GM13977 (cell line): ENCODE measurements at regions not wholly inside any gene's neighbourhood (a gene's known extent, or its start where the extent isn't known, plus 50 kb on each side); places are given as distances from the start of the nearest gene placed in this dataset.

ENCODE experiments used
- DNase-seq: peaks from one replicate; pipeline ENCODE4 v3.0.0; 2012; ENCODE audit warnings: low spot score
- in situ Hi-C: fragments of 300-500 bp; cut with MboI; formaldehyde crosslinking; loops from one replicate; pipeline ENCODE4 v1.12.0; 2022; ENCODE audit warnings: low sequenced_read_pairs, low pct_unique_long_range_greater_than_20kb, mixed read lengths, inconsistent platforms; ENCODE audit not compliant: unreplicated experiment
- TF ChIP-seq, protein P1 (sequence below): IDR thresholded peaks from 2 replicates; pipeline ENCODE4 v1.5.1; 2012; ENCODE audit warnings: mild to moderate bottlenecking, control low read depth; ENCODE audit not compliant: insufficient read depth; ENCODE audit errors: extremely low read depth, missing control alignments

DNA sequence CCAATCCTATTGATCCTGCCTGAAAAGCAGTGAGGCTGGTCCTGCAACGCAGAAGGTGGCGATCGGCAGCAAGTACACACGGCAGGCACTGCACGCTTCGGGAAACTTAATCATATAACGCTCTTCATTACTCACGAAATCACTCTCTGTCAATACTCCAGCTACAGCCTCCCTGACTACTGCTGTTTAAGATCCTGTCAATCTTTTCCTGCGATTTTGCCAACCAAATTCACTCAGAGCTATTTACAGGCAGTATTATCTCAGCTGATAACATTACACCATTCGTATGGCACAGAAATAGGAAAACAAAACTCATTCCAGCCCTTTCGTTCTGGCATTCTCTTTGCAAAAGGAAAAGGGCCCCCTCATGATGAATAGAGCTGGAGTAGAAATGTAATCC lies 262.4 kb upstream of the CDH8 start:
- in situ Hi-C loops, result no loop called here
- no peak for DNase-seq
- TF ChIP-seq, protein P1, sequence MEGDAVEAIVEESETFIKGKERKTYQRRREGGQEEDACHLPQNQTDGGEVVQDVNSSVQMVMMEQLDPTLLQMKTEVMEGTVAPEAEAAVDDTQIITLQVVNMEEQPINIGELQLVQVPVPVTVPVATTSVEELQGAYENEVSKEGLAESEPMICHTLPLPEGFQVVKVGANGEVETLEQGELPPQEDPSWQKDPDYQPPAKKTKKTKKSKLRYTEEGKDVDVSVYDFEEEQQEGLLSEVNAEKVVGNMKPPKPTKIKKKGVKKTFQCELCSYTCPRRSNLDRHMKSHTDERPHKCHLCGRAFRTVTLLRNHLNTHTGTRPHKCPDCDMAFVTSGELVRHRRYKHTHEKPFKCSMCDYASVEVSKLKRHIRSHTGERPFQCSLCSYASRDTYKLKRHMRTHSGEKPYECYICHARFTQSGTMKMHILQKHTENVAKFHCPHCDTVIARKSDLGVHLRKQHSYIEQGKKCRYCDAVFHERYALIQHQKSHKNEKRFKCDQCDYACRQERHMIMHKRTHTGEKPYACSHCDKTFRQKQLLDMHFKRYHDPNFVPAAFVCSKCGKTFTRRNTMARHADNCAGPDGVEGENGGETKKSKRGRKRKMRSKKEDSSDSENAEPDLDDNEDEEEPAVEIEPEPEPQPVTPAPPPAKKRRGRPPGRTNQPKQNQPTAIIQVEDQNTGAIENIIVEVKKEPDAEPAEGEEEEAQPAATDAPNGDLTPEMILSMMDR, result no peak

DNA sequence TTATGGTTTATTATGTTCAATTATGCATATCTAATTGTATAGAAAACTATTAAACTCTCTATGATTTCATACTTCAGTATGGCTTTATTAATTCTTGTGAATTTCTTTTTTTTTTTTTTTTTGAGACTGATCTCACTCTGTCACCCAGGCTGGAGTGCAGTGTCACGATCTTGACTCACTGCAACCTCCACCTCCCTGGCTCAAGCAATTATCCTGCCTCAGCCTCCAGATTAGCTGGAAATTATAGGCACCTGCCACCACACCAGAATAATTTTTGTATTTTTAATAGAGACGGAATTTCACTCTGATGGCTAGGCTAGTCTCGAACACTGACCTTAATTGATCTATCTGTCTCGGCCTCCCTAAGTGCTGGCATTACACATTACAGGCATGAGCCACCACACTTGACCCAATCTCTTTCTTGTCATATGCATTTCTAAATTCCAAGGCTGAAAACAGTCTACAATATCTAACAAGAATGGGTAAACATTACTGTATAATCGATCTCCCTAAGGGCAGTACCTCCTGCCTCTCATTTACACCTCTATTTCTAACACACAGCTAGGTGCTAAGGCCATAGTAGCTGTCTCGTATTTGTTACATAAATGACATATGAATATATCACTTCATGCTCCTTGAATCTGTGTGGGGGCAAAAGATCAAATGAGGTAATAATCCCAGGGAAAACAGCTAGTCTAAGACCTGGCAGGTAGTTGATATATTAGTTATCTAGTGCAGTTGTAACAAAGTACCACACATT lies 258.2 kb upstream of the CDH8 start:
- no peak for DNase-seq
- TF ChIP-seq, protein P1, result no peak
- in situ Hi-C loops, result no loop called here

DNA sequence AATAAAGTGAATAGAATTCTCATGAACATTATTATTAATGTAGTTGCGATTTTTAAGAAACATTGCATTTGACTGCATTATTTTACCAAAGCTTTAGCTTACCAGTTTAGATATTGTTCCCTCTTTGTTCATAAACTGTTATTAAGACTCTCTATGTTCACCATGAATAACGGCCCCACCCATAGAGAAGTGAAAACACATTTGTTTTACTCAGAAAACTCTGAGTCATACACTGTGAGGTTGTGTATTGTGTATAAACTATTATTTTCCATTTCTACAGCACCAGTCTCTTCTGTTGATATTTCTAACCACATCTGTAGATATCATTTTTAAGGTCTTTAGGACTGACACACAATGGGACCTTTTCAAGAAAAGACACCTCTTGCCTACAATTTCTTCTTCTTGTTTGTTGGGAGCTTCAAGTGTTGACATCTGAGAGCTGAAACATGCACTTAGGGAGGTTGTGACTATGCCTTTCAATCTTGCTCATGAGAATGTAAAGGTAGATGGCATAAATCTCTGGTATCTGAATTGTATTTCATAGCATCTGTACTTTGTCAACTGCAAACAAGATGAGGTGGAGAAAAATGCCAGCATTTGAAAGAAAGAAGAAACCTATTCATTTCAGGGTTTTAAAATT lies 252.9 kb upstream of the CDH8 start:
- in situ Hi-C loops, result no loop called here
- no peak for DNase-seq
- TF ChIP-seq, protein P1, result no peak

DNA sequence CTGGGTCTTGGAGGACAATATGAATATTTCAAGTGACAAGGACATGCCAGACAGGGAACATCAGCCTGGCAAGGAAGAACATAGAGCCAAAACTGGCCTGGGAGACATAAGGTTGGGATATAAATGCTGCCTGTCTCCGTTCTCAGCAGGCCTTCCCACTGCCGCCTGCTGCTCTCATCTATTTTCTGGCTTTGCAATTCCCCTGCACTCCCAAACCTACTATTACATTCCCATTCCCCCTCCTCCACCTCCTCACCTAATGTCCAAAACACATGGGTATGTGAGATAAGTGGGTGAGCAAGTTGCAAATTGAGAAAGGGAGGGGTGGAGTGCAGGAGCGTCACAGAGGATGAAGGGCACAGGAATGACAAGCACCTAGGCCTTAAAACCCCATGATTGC lies 244.3 kb upstream of the CDH8 start:
- TF ChIP-seq, protein P1, result no peak
- no peak for DNase-seq
- in situ Hi-C loops, result no loop called here

DNA sequence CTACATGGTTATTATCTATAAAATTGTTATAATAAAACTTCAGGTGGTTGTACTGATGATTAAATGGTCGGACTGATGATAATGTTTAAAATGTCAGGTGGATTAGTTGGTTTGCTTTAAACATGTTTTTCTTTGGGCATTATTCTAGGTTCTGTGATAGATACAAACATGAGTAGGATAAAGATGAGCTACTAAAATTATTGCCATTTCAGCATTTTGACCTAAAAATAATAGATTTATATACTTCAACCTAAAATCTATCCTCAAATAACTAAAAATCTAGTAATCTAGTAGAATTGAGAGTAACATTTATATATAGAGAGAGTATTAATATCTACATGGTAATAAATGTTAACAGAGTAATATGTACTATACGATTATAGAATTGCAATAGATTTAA lies 241.7 kb upstream of the CDH8 start:
- DNase-seq, result no peak

DNA sequence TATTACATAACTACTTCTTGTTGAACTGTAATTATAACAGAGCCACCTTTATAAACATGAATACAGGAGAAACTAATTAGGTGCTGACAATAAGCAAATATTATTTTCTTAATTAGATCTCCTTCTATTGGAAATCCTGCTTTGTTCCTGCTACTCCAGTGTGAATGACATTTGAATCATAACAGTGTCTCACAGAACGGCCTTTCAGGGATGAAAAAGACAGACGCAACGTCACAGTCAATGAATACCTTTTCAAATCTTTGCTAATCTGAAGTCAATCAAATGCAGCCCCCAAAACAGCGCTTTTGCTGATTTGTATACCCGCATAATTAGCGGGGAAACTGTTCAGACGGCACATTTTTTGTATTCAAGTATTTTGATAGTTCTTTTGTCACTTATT lies 240.4 kb upstream of the CDH8 start:
- DNase-seq, result no peak
- TF ChIP-seq, protein P1, result no peak
- in situ Hi-C loops, result no loop called here

More for the DNA sequence above, 241.7 kb upstream of the CDH8 start:
- in situ Hi-C loops, result no loop called here
- TF ChIP-seq, protein P1, result no peak

DNA sequence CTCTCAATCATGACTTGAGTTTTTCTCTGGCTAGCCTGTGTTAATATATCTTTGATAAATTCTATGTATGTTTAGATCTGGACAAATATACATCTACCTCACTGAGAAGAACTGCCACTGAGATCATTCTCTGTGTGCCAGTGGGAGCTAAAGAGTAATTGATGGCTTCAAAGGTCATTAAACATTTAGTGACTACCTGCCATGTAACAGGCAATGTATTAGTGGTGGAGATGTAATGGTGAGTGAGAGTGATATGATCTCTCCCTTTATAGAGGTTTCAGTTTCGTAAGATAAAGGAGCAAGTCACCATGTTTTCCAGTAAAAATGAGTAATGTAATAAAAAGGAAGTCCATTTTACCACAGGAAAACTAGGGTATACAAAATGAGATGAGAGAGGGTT lies 235.8 kb upstream of the CDH8 start:
- TF ChIP-seq, protein P1, result no peak
- in situ Hi-C loops, result no loop called here
- DNase-seq, result no peak
